ENCODE measurements at regions not wholly inside any gene's neighbourhood (a gene's known extent, or its start where the extent isn't known, plus 50 kb on each side); places are given as distances from the start of the nearest gene placed in this dataset.

- CTCF ChIA-PET (ENCODE audit: low intra/inter-chr PET ratio, low total read pairs), result no interaction called here
- no TSS peak for BruUV-seq (replicated peaks)
- H3K4me3 ChIP-seq (replicated peaks in 1 of 3; ENCODE audit: insufficient read depth in 1 of 3, low read depth in 2 of 3, low read length in 3 of 3), result no peak overlapping the region
- TF ChIP-seq SMAD1 (CRISPR knock-in tag; IDR thresholded peaks at IDR 0.05; ENCODE audit: borderline replicate concordance, low read depth), result no peak
- TF ChIP-seq BRF2 (CRISPR knock-in tag; IDR thresholded peaks at IDR 0.05), result no peak
- TF ChIP-seq ZNF747 (CRISPR knock-in tag; IDR thresholded peaks at IDR 0.05; ENCODE audit: borderline replicate concordance), result no peak
- TF ChIP-seq PHF8 (CRISPR knock-in tag; IDR thresholded peaks at IDR 0.05), result no peak
- no peak for TF ChIP-seq ETV5 (CRISPR knock-in tag; IDR thresholded peaks at IDR 0.05; ENCODE audit: borderline replicate concordance)
- H3K4me2 ChIP-seq (ENCODE audit: low read depth, low read length), result no peak overlapping the region
- DNase-seq (ENCODE audit: low spot score), result no peak
- H4K20me1 ChIP-seq (ENCODE audit: insufficient read depth, low read length), result no peaks in the 10 kb centered on the region
- H3K27ac ChIP-seq (ENCODE audit: extremely low read length, insufficient read depth, low read length), result no peak overlapping the region
- no peak for FAIRE-seq
- H3K9ac ChIP-seq (ENCODE audit: insufficient read depth, low read depth, low read length), result no peak overlapping the region
- 63% methylated on average over 1 of the region's 1 CpG for WGBS (ENCODE audit: low lambda C conversion rate)
- intact Hi-C loops (cut with micrococcal nuclease; ENCODE audit: unreplicated experiment), result no loop called here
- no peak overlapping the region for H2AFZ ChIP-seq (ENCODE audit: low read length)
- no peaks in the 10 kb centered on the region; a peak in 1 of 5 replicates for H3K27me3 ChIP-seq (ENCODE audit: control insufficient read depth in 1 of 2, insufficient read depth in 2 of 2, low read length in 2 of 2)
- no peaks in the 10 kb centered on the region for H3K36me3 ChIP-seq (replicated peaks in 1 of 2; ENCODE audit: control insufficient read depth in 1 of 2, insufficient read depth in 2 of 2, low read length in 2 of 2)
- H3K79me2 ChIP-seq (ENCODE audit: insufficient read depth, low read length), result no peaks in the 10 kb centered on the region
- ATAC-seq, result no peak
- no peaks in the 10 kb centered on the region for H3K9me3 ChIP-seq (ENCODE audit: low read length)
- POLR2A ChIA-PET, result no interaction called here
- no peaks in the 10 kb centered on the region for H3K4me1 ChIP-seq (ENCODE audit: insufficient read depth, low read length)
- in situ Hi-C loops (cut with HindIII; ENCODE audit: extremely low pct_ligation_motif_present, low pct_unique_long_range_greater_than_20kb), result no loop called here
These were observed 369.4 kb downstream of the BMP2 start for GRCh38 chr20:7136886-7137285.

GRCh38 chr20:7137395-7138151 lies 370.1 kb downstream of the BMP2 start:
- Histone ChIP-seq H3K4me1 (ENCODE audit: insufficient read depth, low read length) (no peaks in the 10 kb centered on the region), H3K9ac (ENCODE audit: insufficient read depth, low read depth, low read length) (no peak overlapping the region), H3K79me2 (ENCODE audit: insufficient read depth, low read length) (no peaks in the 10 kb centered on the region), H3K4me2 (ENCODE audit: low read depth, low read length) (no peak overlapping the region), H3K9me3 (ENCODE audit: low read length) (no peaks in the 10 kb centered on the region), H2AFZ (ENCODE audit: low read length) (no peak overlapping the region), H3K4me3 (replicated peaks in 1 of 3; ENCODE audit: insufficient read depth in 1 of 3, low read depth in 2 of 3, low read length in 3 of 3) (no peak overlapping the region), H4K20me1 (ENCODE audit: insufficient read depth, low read length) (no peaks in the 10 kb centered on the region), H3K27ac (ENCODE audit: extremely low read length, insufficient read depth, low read length) (no peak overlapping the region), H3K27me3 (ENCODE audit: control insufficient read depth in 1 of 2, insufficient read depth in 2 of 2, low read length in 2 of 2) (no peaks in the 10 kb centered on the region; a peak in 1 of 5 replicates), H3K36me3 (replicated peaks in 1 of 2; ENCODE audit: control insufficient read depth in 1 of 2, insufficient read depth in 2 of 2, low read length in 2 of 2) (no peaks in the 10 kb centered on the region)
- ChIA-PET POLR2A (no interaction called here), CTCF (ENCODE audit: low intra/inter-chr PET ratio, low total read pairs) (no interaction called here)
- ATAC-seq, result no peak
- WGBS (ENCODE audit: low lambda C conversion rate), result 16% methylated on average over 4 of the region's 4 CpGs
- in situ Hi-C loops (cut with HindIII; ENCODE audit: extremely low pct_ligation_motif_present, low pct_unique_long_range_greater_than_20kb), result no loop called here
- no peak for FAIRE-seq
- no peak for DNase-seq (ENCODE audit: low spot score)
- intact Hi-C loops (cut with micrococcal nuclease; ENCODE audit: unreplicated experiment), result no loop called here
- no TSS peak for BruUV-seq (replicated peaks)
- TF ChIP-seq ZHX1 (CRISPR knock-in tag; IDR thresholded peaks at IDR 0.05; ENCODE audit: low read depth) (no peak), HOXA7 (CRISPR knock-in tag; IDR thresholded peaks at IDR 0.05) (no peak), ZFY (CRISPR knock-in tag; IDR thresholded peaks at IDR 0.05) (no peak), NCOA2 (CRISPR knock-in tag; IDR thresholded peaks at IDR 0.05) (no peak), ZNF276 (CRISPR knock-in tag; IDR thresholded peaks at IDR 0.05; ENCODE audit: low read depth) (no peak)
